GM19328 (cell line): ENCODE measurements at regions not wholly inside any gene's neighbourhood (a gene's known extent, or its start where the extent isn't known, plus 50 kb on each side); places are given as distances from the start of the nearest gene placed in this dataset.

Experiments used
- ATAC-seq: cut with Tn5 transposase; IDR thresholded peaks from one replicate; pipeline ENCODE4 v1.9.1; 2021; ENCODE audit warnings: mild to moderate bottlenecking, moderate library complexity; ENCODE audit not compliant: unreplicated experiment

DNA sequence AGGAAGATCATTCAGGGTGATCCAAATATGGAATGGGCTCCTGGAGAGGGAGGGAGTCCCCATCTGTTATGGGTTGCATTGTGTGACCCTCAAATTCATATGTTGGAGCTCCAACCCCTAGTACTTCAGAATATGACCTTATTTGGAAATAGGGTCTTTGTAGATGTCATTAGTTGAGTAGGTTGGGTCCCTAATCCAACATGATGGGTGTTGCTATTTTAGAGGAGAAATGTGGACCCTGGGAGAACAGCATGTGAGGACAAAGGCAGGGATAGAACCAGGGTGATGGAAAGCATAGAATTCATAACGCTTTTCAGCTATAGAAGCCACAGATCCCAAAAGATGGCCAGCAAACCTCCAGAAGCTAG is 91.5 kb upstream of the SMNDC1 start:
- ATAC-seq = no peak

DNA sequence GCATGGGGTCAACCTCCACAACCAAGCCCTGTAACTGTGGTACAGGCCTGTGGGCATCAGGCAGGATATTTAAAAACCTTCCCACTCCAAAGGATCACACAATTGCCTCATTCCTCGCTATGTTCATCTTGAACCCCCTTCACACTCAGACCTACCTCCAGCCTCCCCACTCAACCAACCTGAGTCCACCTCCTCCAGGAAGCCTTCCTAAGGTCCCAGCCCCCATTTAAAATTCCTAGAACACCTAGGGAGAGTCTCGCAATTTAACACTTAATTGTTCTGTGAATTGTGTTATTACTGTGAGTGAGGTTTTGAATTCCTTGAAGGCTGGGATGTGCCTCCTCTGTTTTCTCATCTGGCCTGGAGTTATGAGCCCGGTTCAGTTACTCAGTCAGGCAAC is 93.1 kb upstream of the SMNDC1 start:
- no peak for ATAC-seq

- ATAC-seq = no peak
Observed at GRCh38 chr10:110398419-110399105, 93.8 kb upstream of the SMNDC1 start.

DNA sequence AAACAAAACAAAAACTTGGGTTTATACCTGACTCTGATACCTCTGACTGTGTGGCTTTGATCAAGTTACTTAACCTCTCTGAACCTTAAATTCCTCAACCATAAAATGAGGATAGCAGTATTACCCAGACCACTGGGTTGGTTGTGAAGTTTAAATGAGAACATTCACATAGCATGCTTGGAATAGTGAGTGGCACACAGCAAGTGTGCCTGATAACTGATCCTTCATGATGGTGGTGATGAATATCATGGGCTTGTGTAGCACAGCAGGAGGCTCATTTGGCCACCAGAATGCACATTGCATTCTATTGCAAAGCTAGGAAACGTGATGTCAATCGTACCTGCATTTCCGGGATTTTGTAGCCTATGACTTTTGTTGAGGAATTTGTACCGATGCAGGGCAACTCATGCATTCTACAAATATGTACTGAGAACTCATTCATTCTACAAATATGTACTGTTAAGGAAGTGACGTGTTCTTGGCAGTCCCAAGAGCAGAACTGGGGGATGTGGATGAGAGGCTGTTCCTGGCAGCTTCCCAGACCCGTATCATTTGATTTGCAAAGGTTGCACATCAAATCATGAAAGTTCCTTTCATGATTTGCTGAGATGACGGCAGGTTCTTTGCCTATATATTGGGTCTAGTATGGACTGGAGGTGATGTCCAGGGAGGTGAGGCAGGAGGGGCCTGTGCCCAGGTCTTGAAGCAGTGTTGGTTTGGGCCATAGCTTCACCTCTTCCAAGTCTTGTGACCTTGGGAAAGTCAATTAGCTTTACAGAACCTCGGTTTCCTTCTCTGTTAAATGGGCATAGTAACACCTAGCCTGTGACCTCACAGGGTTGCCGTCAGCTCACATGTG is 94.6 kb upstream of the SMNDC1 start:
- ATAC-seq = no peak

GRCh38 chr10:110399965-110400933 is 95.5 kb upstream of the SMNDC1 start:
- no peak for ATAC-seq

- no peak for ATAC-seq
Observed at GRCh38 chr10:110401401-110402076, 96.2 kb upstream of the DUSP5 start.

DNA sequence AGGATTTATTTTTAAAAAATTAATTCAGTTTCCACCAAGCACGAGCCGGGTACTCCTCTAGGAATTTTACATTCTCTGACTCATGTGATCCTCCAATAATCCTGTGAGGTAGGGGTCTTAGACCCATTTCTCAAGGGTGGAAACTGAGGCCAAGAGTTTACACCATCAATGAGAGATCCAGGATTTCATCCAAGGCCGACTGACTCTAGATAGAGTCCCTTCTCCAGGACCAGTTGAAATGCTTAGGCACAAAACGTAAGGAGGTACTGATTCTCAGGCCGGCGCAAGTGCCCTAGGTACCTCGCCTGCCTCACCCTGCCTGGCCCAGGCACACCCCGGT is 95.7 kb upstream of the DUSP5 start:
- ATAC-seq = no peak

DNA sequence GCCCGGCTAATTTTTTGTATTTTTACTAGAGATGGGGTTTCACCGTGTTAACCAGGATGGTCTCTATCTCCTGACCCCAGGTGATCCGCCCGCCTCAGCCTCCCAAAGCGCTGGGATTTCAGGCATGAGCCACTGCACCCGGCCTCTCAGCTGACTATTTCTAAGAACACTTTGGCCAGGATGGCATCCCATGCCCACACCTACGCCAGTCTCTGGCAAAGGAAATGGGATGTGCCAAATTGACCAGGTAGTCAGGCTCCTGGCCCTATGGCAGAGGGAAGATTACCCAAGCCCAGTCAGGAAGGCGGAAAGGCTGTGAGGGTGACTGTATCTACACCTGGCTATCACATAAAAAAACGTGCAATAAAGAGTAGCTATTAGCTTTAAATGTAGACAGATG is 94.1 kb upstream of the DUSP5 start:
- ATAC-seq = no peak

GRCh38 chr10:110404413-110404812 is 93.3 kb upstream of the DUSP5 start:
- no peak for ATAC-seq

GRCh38 chr10:110404825-110405224 is 92.9 kb upstream of the DUSP5 start:
- ATAC-seq = no peak

- ATAC-seq = no peak
Observed at GRCh38 chr10:110405380-110405779, 92.3 kb upstream of the DUSP5 start.

- no peak for ATAC-seq
Observed at GRCh38 chr10:110407301-110408170, 90.2 kb upstream of the DUSP5 start.

DNA sequence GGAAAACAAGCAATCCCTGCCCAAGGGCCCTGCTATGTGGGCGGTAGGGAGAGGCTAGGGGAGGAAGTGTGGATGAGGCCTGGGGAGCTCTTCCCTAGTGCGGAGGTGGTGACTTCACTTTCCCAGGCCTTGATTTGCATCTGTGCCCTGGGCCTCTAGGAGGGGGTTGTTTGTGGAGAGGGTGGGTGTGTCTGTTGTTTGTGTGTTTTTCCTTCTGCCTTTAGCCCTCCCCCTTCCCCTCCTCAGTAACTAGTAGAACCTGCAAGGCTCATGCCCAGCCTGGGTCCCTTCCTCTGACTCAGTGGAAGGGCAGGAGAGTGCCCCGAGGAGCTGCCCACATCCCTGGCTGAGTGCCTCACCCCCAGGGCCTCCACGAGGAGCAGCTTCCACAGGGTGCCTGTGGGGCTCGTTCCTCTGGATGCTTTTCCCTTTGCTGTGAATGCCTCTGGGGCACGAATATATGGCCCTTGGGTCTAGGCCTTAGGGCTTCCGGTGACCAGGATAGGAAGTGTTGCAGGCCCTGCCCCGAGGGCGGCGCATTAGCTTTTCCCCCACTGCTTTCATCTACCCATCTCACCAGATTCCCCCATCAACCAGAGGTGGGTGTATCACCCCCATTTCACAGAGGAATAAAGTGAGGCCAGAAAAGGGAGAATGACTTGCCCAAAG is 89.4 kb upstream of the DUSP5 start:
- no peak for ATAC-seq

GRCh38 chr10:110408943-110409342 is 88.8 kb upstream of the DUSP5 start:
- no peak for ATAC-seq

DNA sequence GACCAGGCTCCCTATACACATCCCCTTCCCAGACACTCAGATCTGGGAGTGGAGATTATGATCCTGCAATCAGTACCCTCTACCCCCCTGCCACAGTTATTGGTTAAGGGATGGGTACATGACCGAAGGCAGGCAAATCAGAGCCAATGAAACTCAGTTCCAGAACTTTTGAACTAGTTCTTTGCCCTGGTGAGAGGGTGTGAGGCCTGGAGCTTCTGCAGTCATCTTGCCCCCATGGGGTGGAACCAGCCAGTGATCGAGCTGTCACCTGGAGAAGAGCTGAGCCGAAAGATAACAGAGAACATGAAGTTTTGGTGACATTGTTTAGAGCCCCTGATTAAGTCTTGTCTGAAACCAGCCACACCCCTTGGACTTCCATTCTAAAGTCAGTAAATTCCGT is 88.2 kb upstream of the DUSP5 start:
- no peak for ATAC-seq

DNA sequence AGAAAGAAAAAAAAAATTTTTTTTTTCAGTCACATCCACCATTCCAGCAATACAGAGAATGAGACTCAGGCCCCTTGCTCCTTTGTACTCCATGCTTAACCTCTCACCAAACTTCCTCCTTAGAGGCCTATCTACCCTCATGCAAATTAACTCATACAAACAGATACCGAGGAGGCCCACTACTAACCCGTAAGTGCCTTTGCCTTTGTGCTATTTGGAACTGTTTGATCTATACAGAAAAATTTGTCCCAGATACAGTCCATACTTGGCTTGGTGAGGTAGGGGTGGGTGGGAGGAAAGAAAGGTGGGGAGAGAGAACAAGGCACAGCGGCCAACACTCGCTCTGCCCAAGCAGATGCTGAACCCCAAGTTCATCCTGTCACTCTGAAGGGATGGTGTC is 87.8 kb upstream of the DUSP5 start:
- ATAC-seq = peak; percentile 44

DNA sequence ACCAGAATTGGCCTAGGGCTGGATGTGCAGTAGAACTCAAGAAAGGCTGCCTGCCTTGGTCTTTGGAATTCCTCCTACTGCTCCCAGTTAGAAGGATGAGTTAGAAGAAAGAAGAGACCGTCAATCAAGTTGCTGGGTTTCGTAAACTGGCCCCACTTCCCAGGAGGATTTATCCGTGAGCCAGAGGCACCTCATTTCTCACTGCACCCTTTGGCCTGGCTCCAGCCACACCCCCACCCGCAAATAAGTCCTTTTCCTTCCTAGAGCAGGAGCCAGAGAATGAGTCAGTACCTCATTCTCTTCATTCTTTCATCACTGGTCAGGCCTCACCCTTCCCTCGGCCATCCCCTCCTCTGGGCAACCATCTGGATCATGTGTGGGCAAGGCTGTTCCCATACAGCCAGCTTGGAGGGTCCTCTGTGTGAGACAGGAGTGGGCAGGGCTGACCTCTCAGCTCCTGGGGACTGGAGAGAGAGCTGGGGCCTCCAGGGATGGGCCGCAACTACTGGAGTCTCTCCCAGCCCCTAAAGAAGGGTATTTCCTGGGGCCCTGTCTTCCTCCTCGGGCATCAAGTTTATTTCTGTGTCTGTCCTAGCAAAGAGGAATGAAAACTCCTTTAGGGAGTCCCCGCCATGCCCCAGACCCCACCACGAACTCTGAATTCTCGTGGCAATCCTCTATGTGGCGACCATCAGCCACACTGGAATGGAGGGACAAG is 87.2 kb upstream of the DUSP5 start:
- no peak for ATAC-seq

DNA sequence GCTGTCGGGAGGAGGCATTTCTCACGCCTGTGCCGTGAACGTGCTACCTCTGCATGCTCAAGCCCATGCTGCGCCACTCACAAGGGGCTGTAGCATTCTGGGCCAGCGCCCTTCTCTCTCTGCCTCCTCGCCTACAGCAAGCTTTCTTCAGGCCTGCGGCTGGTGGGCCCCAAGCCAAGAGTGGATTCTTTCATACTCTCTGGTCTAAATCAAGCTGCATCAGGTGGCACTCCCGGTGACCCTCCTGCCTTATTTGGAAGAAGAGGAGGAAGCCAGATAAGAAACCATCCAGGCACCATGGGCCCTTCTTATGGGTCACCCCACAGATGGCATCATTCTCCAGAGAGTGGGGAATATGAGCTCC is 86.7 kb upstream of the DUSP5 start:
- ATAC-seq = no peak
